GM18505 (cell line): ENCODE measurements at regions not wholly inside any gene's neighbourhood (a gene's known extent, or its start where the extent isn't known, plus 50 kb on each side); places are given as distances from the start of the nearest gene placed in this dataset.

ENCODE experiments used
- ATAC-seq: cut with Tn5 transposase; IDR thresholded peaks from one replicate; pipeline ENCODE4 v1.9.1; 2021; ENCODE audit not compliant: unreplicated experiment
- POLR2A ChIP-seq: IDR thresholded peaks from 4 replicates; pipeline ENCODE4 v1.6.1; 2011; ENCODE audit warnings: borderline replicate concordance; ENCODE audit not compliant: insufficient read depth, insufficient read length; ENCODE audit errors: extremely low read depth

- TF ChIP-seq POLR2A = no peak
- ATAC-seq = no peak
Observed at GRCh38 chr10:105908701-105909100, 1255.8 kb downstream of the SORCS1 start.

- no peak for ATAC-seq
- no peak for TF ChIP-seq POLR2A
Observed at GRCh38 chr10:105885495-105885894, 1244.4 kb downstream of the SORCS3 start.

GRCh38 chr10:105879401-105879800 is 1238.3 kb downstream of the SORCS3 start:
- no peak for ATAC-seq
- TF ChIP-seq POLR2A = no peak

- ATAC-seq = no peak
Observed at GRCh38 chr10:105875050-105875449, 1234.0 kb downstream of the SORCS3 start.

GRCh38 chr10:105872665-105873064 is 1231.6 kb downstream of the SORCS3 start:
- no peak for TF ChIP-seq POLR2A
- no peak for ATAC-seq

More at GRCh38 chr10:105875050-105875449, 1234.0 kb downstream of the SORCS3 start:
- no peak for TF ChIP-seq POLR2A

- ATAC-seq = no peak
- TF ChIP-seq POLR2A = no peak
Observed at GRCh38 chr10:105868935-105869334, 1227.8 kb downstream of the SORCS3 start.

- no peak for TF ChIP-seq POLR2A
- ATAC-seq = no peak
Observed at GRCh38 chr10:105864854-105865253, 1223.8 kb downstream of the SORCS3 start.

- ATAC-seq = no peak
- TF ChIP-seq POLR2A = no peak
Observed at GRCh38 chr10:105857268-105858264, 1216.5 kb downstream of the SORCS3 start.

GRCh38 chr10:105855791-105856190 is 1214.7 kb downstream of the SORCS3 start:
- no peak for TF ChIP-seq POLR2A
- ATAC-seq = no peak

GRCh38 chr10:105844676-105845570 is 1203.8 kb downstream of the SORCS3 start:
- ATAC-seq = no peak
- no peak for TF ChIP-seq POLR2A

- no peak for ATAC-seq
- TF ChIP-seq POLR2A = no peak
Observed at GRCh38 chr10:105844241-105844640, 1203.2 kb downstream of the SORCS3 start.

- no peak for ATAC-seq
- no peak for TF ChIP-seq POLR2A
Observed at GRCh38 chr10:105843786-105844185, 1202.7 kb downstream of the SORCS3 start.

- no peak for TF ChIP-seq POLR2A
- no peak for ATAC-seq
Observed at GRCh38 chr10:105840288-105840770, 1199.2 kb downstream of the SORCS3 start.
